Left ventricle myocardium inferior (tissue), 1 donor: ENCODE measurements at regions not wholly inside any gene's neighbourhood (a gene's known extent, or its start where the extent isn't known, plus 50 kb on each side); places are given as distances from the start of the nearest gene placed in this dataset.

ENCODE experiments used
- DNase-seq: peaks from one replicate; pipeline ENCODE4 v3.0.0-alpha.2; 2020
- H3K27ac ChIP-seq: fragments of 200-600 bp; replicated peaks from 2 replicates; pipeline ENCODE4 v1.8.0; 2021
- H3K27me3 ChIP-seq: fragments of 200-600 bp; 2 replicates; pipeline ENCODE4 v1.8.0; 2021; ENCODE audit warnings: low read depth
- H3K36me3 ChIP-seq: fragments of 200-600 bp; 2 replicates; pipeline ENCODE4 v1.8.0; 2021
- H3K4me1 ChIP-seq: fragments of 200-600 bp; 2 replicates; pipeline ENCODE4 v1.8.0; 2021
- H3K4me3 ChIP-seq: fragments of 200-600 bp; 2 replicates; pipeline ENCODE4 v1.8.0; 2021; ENCODE audit warnings: mild to moderate bottlenecking, moderate library complexity
- H3K9me3 ChIP-seq: fragments of 200-600 bp; replicated peaks from 2 replicates; pipeline ENCODE4 v1.8.0; 2021
- CTCF ChIP-seq: fragments of 200-600 bp; IDR thresholded peaks from 2 replicates; pipeline ENCODE4 v1.8.0; 2021; ENCODE audit warnings: antibody characterized with exemption, mild to moderate bottlenecking, borderline replicate concordance
- intact Hi-C: fragments of 100-400 bp; cut with micrococcal nuclease; formaldehyde crosslinking; loops from one replicate; pipeline ENCODE4 v1.11.0; 2022
- donor health status: DM: no; HTN: yes; CAD: no; lungs with severe emphysema.

DNA sequence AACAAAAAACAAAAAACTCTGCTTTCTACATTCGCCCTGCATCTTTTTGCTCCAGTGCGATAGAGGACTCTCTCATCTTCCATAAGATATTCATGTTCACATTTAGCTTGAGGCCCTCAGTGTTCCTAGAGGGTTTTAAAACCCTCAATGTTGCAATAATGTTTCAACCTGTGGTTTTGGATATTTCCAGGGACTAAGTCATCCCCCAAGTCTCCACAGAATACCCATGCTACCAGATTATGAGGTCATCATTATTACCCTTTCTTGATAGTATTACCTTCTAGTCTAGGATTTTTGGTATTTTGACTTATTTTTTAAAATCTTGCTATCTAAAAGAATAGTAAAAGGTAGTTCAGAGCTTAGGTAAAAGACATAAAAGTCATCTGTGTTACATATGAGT is 480.5 kb upstream of the ID4 start:
- H3K27me3 ChIP-seq: no peaks in the 10 kb centered on the region
- H3K4me3 ChIP-seq: no peak overlapping the region
- intact Hi-C loops: no loop called here
- H3K27ac ChIP-seq: no peak overlapping the region
- no peaks in the 10 kb centered on the region for H3K9me3 ChIP-seq
- DNase-seq: no peak
- H3K4me1 ChIP-seq: no peaks in the 10 kb centered on the region
- no peak for TF ChIP-seq CTCF
- H3K36me3 ChIP-seq: no peaks in the 10 kb centered on the region

GRCh38 chr6:19362396-19362795 is 474.8 kb upstream of the ID4 start:
- H3K4me3 ChIP-seq: no peak overlapping the region
- no peaks in the 10 kb centered on the region for H3K27me3 ChIP-seq
- no peaks in the 10 kb centered on the region for H3K9me3 ChIP-seq
- DNase-seq: no peak
- no peak overlapping the region for H3K27ac ChIP-seq
- TF ChIP-seq CTCF: no peak
- intact Hi-C loops: no loop called here
- no peaks in the 10 kb centered on the region for H3K36me3 ChIP-seq
- H3K4me1 ChIP-seq: no peaks in the 10 kb centered on the region

DNA sequence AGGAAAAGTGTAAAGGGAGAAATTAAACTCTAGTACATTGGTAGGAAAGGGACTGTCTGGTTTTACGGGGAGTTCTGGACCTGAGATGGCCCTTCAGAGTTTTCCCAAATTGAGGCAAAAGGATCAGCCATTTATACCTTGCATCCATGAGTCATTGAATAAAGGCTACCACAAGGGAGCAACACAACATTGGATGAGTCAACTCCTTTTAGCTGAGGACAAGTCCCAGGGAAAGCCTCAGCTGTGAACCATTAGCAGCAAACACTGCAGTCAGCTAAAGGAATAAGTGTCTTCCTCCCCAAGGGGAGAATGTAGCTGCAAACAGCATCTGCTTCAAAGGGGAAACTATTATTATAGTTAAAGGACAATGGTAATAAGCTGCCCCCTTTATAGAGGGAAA is 468.7 kb upstream of the ID4 start:
- no peaks in the 10 kb centered on the region for H3K27me3 ChIP-seq
- intact Hi-C loops: no loop called here
- no peak for TF ChIP-seq CTCF
- peaks cover 9% of the 10 kb centered on the region for H3K9me3 ChIP-seq
- no peak for DNase-seq
- H3K27ac ChIP-seq: no peak overlapping the region
- no peaks in the 10 kb centered on the region for H3K4me1 ChIP-seq
- H3K36me3 ChIP-seq: no peaks in the 10 kb centered on the region
- no peak overlapping the region for H3K4me3 ChIP-seq

DNA sequence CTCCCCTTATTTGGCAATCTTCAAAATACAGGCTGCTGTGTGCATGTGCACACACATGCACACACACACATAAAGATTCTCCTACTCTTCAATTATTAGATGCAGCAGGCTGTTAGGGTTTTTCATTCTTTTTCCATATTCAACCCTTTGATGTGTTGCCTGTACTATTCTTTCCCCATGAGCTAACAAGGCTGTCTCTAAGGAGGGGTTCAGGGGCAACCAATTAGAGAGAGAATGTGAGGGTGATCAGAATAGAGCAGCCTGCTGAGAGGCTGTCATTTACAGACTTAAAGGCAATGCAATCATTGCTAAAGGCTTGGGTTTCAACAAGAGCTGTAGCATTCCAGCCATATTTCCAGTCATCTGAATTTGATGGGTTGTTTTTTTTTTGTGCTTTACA is 467.4 kb upstream of the ID4 start:
- intact Hi-C loops: no loop called here
- Histone ChIP-seq H3K4me3 (no peak overlapping the region), H3K27ac (no peak overlapping the region), H3K27me3 (peaks cover 4% of the 10 kb centered on the region), H3K36me3 (no peaks in the 10 kb centered on the region), H3K4me1 (no peaks in the 10 kb centered on the region), H3K9me3 (peaks cover 9% of the 10 kb centered on the region)
- no peak for TF ChIP-seq CTCF
- DNase-seq: no peak

DNA sequence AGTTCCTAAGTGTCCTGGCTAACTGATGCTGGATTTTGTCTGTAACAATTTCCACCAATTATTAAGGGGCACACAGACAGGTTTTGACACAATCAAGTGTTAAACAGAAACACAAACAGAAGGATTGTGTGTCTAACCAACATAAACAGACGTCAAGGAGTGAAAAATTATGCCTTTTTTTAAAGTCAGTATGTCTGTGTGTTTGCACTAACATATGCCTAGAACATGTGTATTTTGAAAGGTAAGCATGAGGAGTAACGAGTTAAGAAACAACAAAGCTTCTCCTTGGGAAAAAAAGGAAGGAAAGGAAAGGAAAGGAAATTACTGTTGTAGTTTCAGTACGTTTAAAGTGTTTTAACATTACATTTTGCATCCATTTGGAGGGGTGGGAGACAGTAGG is 466.3 kb upstream of the ID4 start:
- no peak for TF ChIP-seq CTCF
- no peak overlapping the region for H3K4me3 ChIP-seq
- no peaks in the 10 kb centered on the region for H3K36me3 ChIP-seq
- no peak overlapping the region for H3K27ac ChIP-seq
- peaks cover 4% of the 10 kb centered on the region for H3K27me3 ChIP-seq
- no peak for DNase-seq
- H3K9me3 ChIP-seq: peaks cover 9% of the 10 kb centered on the region
- intact Hi-C loops: no loop called here
- no peaks in the 10 kb centered on the region for H3K4me1 ChIP-seq

GRCh38 chr6:19375613-19376012 is 461.6 kb upstream of the ID4 start:
- TF ChIP-seq CTCF: no peak
- H3K27ac ChIP-seq: no peak overlapping the region
- DNase-seq: no peak
- no peaks in the 10 kb centered on the region for H3K9me3 ChIP-seq
- peaks cover 4% of the 10 kb centered on the region for H3K27me3 ChIP-seq
- intact Hi-C loops: no loop called here
- no peaks in the 10 kb centered on the region for H3K36me3 ChIP-seq
- H3K4me1 ChIP-seq: no peaks in the 10 kb centered on the region
- no peak overlapping the region for H3K4me3 ChIP-seq
